ENCODE measurements at regions not wholly inside any gene's neighbourhood (a gene's known extent, or its start where the extent isn't known, plus 50 kb on each side); places are given as distances from the start of the nearest gene placed in this dataset.

- H3K27me3 ChIP-seq (ENCODE audit: control insufficient read depth in 4 of 4, insufficient read depth in 4 of 4, low read length in 3 of 4) = no peaks in the 10 kb centered on the region
- no peak for DNase-seq (ENCODE audit: low spot score)
- H3K9me3 ChIP-seq (ENCODE audit: control insufficient read depth in 4 of 4, low read length in 3 of 4) = no peaks in the 10 kb centered on the region
- H3K27ac ChIP-seq (ENCODE audit: low read depth in 1 of 2, low read length in 2 of 2) = no peak overlapping the region
- H3K4me1 ChIP-seq (ENCODE audit: control insufficient read depth in 4 of 4, insufficient read depth in 4 of 4, low read length in 3 of 4) = peaks cover 0 to 11% (median 7%) of the 10 kb centered on the region in 4 donors
- H3K36me3 ChIP-seq (ENCODE audit: control insufficient read depth in 4 of 4, insufficient read depth in 3 of 4, low read depth in 1 of 4, low read length in 3 of 4) = no peaks in the 10 kb centered on the region
- no peak overlapping the region for H3K9ac ChIP-seq (ENCODE audit: low read depth in 1 of 2, low read length in 2 of 2)
- WGBS = 82% methylated on average over 3 of the region's 3 CpGs
- TF ChIP-seq RAD21 (IDR thresholded peaks at IDR 0.05) = no peak
- TF ChIP-seq SP1 (IDR thresholded peaks at IDR 0.05) = no peak
- TF ChIP-seq FOXA1 (IDR thresholded peaks at IDR 0.05) = no peak
- no peak for TF ChIP-seq RXRA (IDR thresholded peaks at IDR 0.05)
- no peak overlapping the region for H3K4me3 ChIP-seq (ENCODE audit: low read depth in 1 of 3, low read length in 3 of 3)
These were observed 192.8 kb downstream of the LY86 start for GRCh38 chr6:6781172-6781872.

- no peaks in the 10 kb centered on the region for H3K9me3 ChIP-seq (ENCODE audit: control insufficient read depth in 4 of 4, low read length in 3 of 4)
- TF ChIP-seq FOXA2 (IDR thresholded peaks at IDR 0.05) (no peak), REST (IDR thresholded peaks at IDR 0.05) (no peak), SP1 (IDR thresholded peaks at IDR 0.05) (no peak)
- no peak overlapping the region for H3K27ac ChIP-seq (ENCODE audit: low read depth in 1 of 2, low read length in 2 of 2)
- DNase-seq (ENCODE audit: low spot score) = no peak
- peaks cover 0 to 11% (median 7%) of the 10 kb centered on the region in 4 donors for H3K4me1 ChIP-seq (ENCODE audit: control insufficient read depth in 4 of 4, insufficient read depth in 4 of 4, low read length in 3 of 4)
- H3K27me3 ChIP-seq (ENCODE audit: control insufficient read depth in 4 of 4, insufficient read depth in 4 of 4, low read length in 3 of 4) = no peaks in the 10 kb centered on the region
- no peak overlapping the region for H3K4me3 ChIP-seq (ENCODE audit: low read depth in 1 of 3, low read length in 3 of 3)
- no peak overlapping the region for H3K9ac ChIP-seq (ENCODE audit: low read depth in 1 of 2, low read length in 2 of 2)
- no peaks in the 10 kb centered on the region for H3K36me3 ChIP-seq (ENCODE audit: control insufficient read depth in 4 of 4, insufficient read depth in 3 of 4, low read depth in 1 of 4, low read length in 3 of 4)
These were observed 193.3 kb downstream of the LY86 start for GRCh38 chr6:6781873-6782227.

GRCh38 chr6:6783721-6784120, 195.2 kb downstream of the LY86 start:
- Histone ChIP-seq H3K9me3 (ENCODE audit: control insufficient read depth in 4 of 4, low read length in 3 of 4) (no peaks in the 10 kb centered on the region), H3K9ac (ENCODE audit: low read depth in 1 of 2, low read length in 2 of 2) (no peak overlapping the region), H3K27ac (ENCODE audit: low read depth in 1 of 2, low read length in 2 of 2) (no peak overlapping the region), H3K4me3 (ENCODE audit: low read depth in 1 of 3, low read length in 3 of 3) (no peak overlapping the region), H3K27me3 (ENCODE audit: control insufficient read depth in 4 of 4, insufficient read depth in 4 of 4, low read length in 3 of 4) (no peaks in the 10 kb centered on the region), H3K4me1 (ENCODE audit: control insufficient read depth in 4 of 4, insufficient read depth in 4 of 4, low read length in 3 of 4) (peaks cover 0 to 11% (median 7%) of the 10 kb centered on the region in 4 donors), H3K36me3 (ENCODE audit: control insufficient read depth in 4 of 4, insufficient read depth in 3 of 4, low read depth in 1 of 4, low read length in 3 of 4) (no peaks in the 10 kb centered on the region)
- WGBS = 98% methylated on average over 2 of the region's 2 CpGs
- no peak for DNase-seq (ENCODE audit: low spot score)
- TF ChIP-seq REST (IDR thresholded peaks at IDR 0.05) = no peak
- no peak for TF ChIP-seq CTCF (IDR thresholded peaks at IDR 0.05; ENCODE audit: low read depth, low read length, missing input control)
- TF ChIP-seq HNF4G (IDR thresholded peaks at IDR 0.05) = no peak
- TF ChIP-seq SP1 (IDR thresholded peaks at IDR 0.05) = no peak
- no peak for TF ChIP-seq EGR1 (IDR thresholded peaks at IDR 0.05; ENCODE audit: low read depth in 2 of 2)
- no peak for TF ChIP-seq JUND (IDR thresholded peaks at IDR 0.05)
- no peak for TF ChIP-seq NR2F2 (IDR thresholded peaks at IDR 0.05)

All from liver (tissue), 8 donors.